Brain microvascular endothelial cell (primary cell): ENCODE measurements at regions not wholly inside any gene's neighbourhood (a gene's known extent, or its start where the extent isn't known, plus 50 kb on each side); places are given as distances from the start of the nearest gene placed in this dataset.

ENCODE experiments used
- DNase-seq: peaks from one replicate; pipeline ENCODE4 v3.0.0-alpha.2; 2020
- H3K27ac ChIP-seq: fragments of 250-450 bp; sonication (Bioruptor Pico); 2 replicates; pipeline ENCODE4 v1.5.1; 2020; ENCODE audit warnings: mild to moderate bottlenecking, moderate library complexity
- H3K27me3 ChIP-seq: fragments of 250-450 bp; sonication (Bioruptor Pico); replicated peaks from 2 replicates; pipeline ENCODE4 v1.5.1; 2020; ENCODE audit warnings: mild to moderate bottlenecking
- H3K36me3 ChIP-seq: fragments of 250-450 bp; sonication (Bioruptor Pico); replicated peaks from 2 replicates; pipeline ENCODE4 v1.5.1; 2020; ENCODE audit warnings: mild to moderate bottlenecking
- H3K4me3 ChIP-seq: 2 replicates; pipeline ENCODE4 v1.5.1; 2011; ENCODE audit warnings: low read depth, mild to moderate bottlenecking, control low read depth, low read length, moderate library complexity
- CTCF ChIP-seq: IDR thresholded peaks from 2 replicates; pipeline ENCODE4 v1.5.1; 2011; ENCODE audit warnings: low read depth, mild to moderate bottlenecking, moderate library complexity, low read length, control low read depth, inconsistent platforms; ENCODE audit errors: missing control alignments
- in situ Hi-C: cut with HindIII; loops from 2 replicates; pipeline ENCODE4 v1.10.0; 2017; ENCODE audit warnings: low sequenced_read_pairs, low pct_ligation_motif_present

DNA sequence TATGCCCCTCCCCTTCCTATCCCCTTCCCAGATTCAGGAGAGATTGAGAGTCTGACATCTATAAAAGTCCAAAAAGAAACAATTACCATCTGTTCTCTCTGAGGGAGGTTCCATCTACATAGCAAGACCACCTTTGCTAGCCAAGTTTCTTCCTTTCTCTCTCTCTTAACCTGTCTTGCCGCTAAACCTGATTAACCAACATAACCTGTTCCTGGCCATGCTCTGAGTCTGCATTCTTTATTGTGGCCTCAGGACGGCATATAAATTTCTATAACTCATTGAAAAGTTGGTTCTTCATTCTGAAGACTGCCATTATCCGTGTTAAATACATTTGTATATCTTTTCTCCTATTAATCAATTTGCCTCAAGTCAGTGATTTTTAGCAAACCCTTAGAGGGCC lies 594.0 kb downstream of the KCNH5 start:
- no peak overlapping the region for H3K27ac ChIP-seq
- no peak for TF ChIP-seq CTCF
- no peak overlapping the region for H3K4me3 ChIP-seq
- DNase-seq, result no peak
- in situ Hi-C loops, result no loop called here
- no peaks in the 10 kb centered on the region for H3K27me3 ChIP-seq
- no peaks in the 10 kb centered on the region for H3K36me3 ChIP-seq

- no peaks in the 10 kb centered on the region for H3K36me3 ChIP-seq
- H3K27me3 ChIP-seq, result no peaks in the 10 kb centered on the region
- H3K27ac ChIP-seq, result no peak overlapping the region
- no peak overlapping the region for H3K4me3 ChIP-seq
- in situ Hi-C loops, result no loop called here
- no peak for TF ChIP-seq CTCF
- DNase-seq, result no peak
These were observed 592.0 kb downstream of the KCNH5 start for GRCh38 chr14:62453226-62453625.

GRCh38 chr14:62455446-62455845 lies 589.8 kb downstream of the KCNH5 start:
- H3K36me3 ChIP-seq, result no peaks in the 10 kb centered on the region
- in situ Hi-C loops, result no loop called here
- no peak overlapping the region for H3K27ac ChIP-seq
- DNase-seq, result no peak
- TF ChIP-seq CTCF, result no peak
- no peak overlapping the region for H3K4me3 ChIP-seq
- no peaks in the 10 kb centered on the region for H3K27me3 ChIP-seq

- no peak overlapping the region for H3K4me3 ChIP-seq
- in situ Hi-C loops, result no loop called here
- no peak overlapping the region for H3K27ac ChIP-seq
- TF ChIP-seq CTCF, result no peak
- H3K27me3 ChIP-seq, result no peaks in the 10 kb centered on the region
- no peak for DNase-seq
- H3K36me3 ChIP-seq, result no peaks in the 10 kb centered on the region
These were observed 582.3 kb downstream of the KCNH5 start for GRCh38 chr14:62462988-62463387.

DNA sequence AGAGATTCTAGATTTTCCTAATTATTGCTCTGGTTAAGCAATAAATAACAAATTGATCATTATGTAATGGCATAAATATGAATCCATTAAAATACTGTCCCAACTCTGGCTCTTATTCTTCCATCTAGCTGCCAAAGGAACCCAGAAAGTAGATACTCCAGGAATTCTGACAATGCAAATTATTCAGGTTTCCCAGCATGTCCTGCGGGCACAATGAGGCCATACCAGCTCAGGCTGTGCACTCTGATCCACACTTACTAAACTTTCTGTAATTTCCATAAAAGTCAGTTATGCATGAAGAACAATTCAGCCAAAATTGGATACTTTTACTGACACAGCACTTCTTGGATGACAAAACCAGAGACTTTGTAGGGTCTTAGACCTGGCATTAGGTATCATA lies 576.3 kb downstream of the KCNH5 start:
- H3K36me3 ChIP-seq, result no peaks in the 10 kb centered on the region
- TF ChIP-seq CTCF, result no peak
- no peaks in the 10 kb centered on the region for H3K27me3 ChIP-seq
- DNase-seq, result no peak
- no peak overlapping the region for H3K4me3 ChIP-seq
- in situ Hi-C loops, result no loop called here
- no peak overlapping the region for H3K27ac ChIP-seq

GRCh38 chr14:62470935-62471334 lies 574.3 kb downstream of the KCNH5 start:
- Histone ChIP-seq H3K4me3 (no peak overlapping the region), H3K27me3 (no peaks in the 10 kb centered on the region), H3K27ac (no peak overlapping the region), H3K36me3 (no peaks in the 10 kb centered on the region)
- DNase-seq, result no peak
- TF ChIP-seq CTCF, result no peak
- in situ Hi-C loops, result no loop called here
